Vagina (tissue), 2 donors: ENCODE measurements at regions not wholly inside any gene's neighbourhood (a gene's known extent, or its start where the extent isn't known, plus 50 kb on each side); places are given as distances from the start of the nearest gene placed in this dataset.

Experiments
- DNase-seq, 2 donors: peaks; one replicate each; pipeline ENCODE4 v3.0.0-alpha.2; 2017; ENCODE audit errors: extremely low spot score in 2 of 2
- H3K27ac ChIP-seq: fragments of 200-600 bp; sonication (generic); one replicate; pipeline ENCODE4 v1.5.1; 2019
- H3K27me3 ChIP-seq: fragments of 200-600 bp; sonication (generic); one replicate; pipeline ENCODE4 v1.5.1; 2019
- H3K36me3 ChIP-seq, 2 donors: fragments of 200-600 bp; sonication (generic); one replicate each; pipeline ENCODE4 v1.5.1; 2017 to 2019
- H3K4me1 ChIP-seq: fragments of 200-600 bp; sonication (generic); one replicate; pipeline ENCODE4 v1.5.1; 2019
- H3K4me3 ChIP-seq, 2 donors: fragments of 200-600 bp; sonication (generic); 1 replicate in 1 of 2; 2 replicates in 1 of 2; pipeline ENCODE4 v1.5.1; 2016 to 2019
- H3K9me3 ChIP-seq: fragments of 200-600 bp; sonication (generic); one replicate; pipeline ENCODE4 v1.5.1; 2019
- POLR2A ChIP-seq, 2 donors: fragments of 450-650 bp; IDR thresholded peaks; one replicate each; pipeline ENCODE4 v1.6.1; 2017; ENCODE audit warnings: antibody characterized with exemption in 2 of 2, mild to moderate bottlenecking in 2 of 2, moderate library complexity in 2 of 2
- POLR2AphosphoS5 ChIP-seq, 2 donors: sonication (generic); formaldehyde crosslinking; IDR thresholded peaks; one replicate each; pipeline ENCODE4 v1.9.0; 2017; ENCODE audit warnings: antibody characterized with exemption in 2 of 2, mild to moderate bottlenecking in 2 of 2, low read depth in 1 of 2; ENCODE audit not compliant: insufficient read depth in 1 of 2
- intact Hi-C: fragments of 100-400 bp; cut with DNase I; formaldehyde crosslinking; loops from one replicate; pipeline ENCODE4 v1.15.1; 2023
- TF ChIP-seq, protein P1 (sequence below), 3 experiments: fragments of 450-650 bp in 2 of 3; fragments of 200-600 bp in 1 of 3; sonication (generic) in 1 of 3; IDR thresholded peaks; one replicate each; pipeline ENCODE4 v1.5.1; 2017 to 2019; ENCODE audit warnings: antibody characterized with exemption in 3 of 3, mild to moderate bottlenecking in 2 of 3, moderate library complexity in 2 of 3

DNA sequence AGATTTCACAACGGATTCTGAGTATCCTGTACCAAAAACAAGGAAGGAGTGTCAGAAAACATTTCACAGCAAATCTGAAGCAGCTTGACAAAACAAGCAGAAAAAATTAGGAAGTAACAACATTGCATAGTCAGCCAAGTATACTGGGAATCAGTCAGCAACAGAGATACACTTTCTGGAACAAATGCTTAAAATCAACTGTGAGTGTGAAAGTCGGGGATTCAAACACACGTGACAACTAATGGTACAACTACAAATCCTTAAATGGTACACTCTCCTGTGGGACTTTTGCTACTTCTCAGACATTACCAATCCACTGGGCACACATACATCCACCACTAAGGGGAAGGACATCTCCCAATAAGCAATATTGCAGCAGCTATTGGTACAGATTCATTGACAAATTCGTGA lies 296.6 kb upstream of the MME start:
- H3K4me1 ChIP-seq = peaks cover 7% of the 10 kb centered on the region
- H3K27ac ChIP-seq = no peak overlapping the region
- no peaks in the 10 kb centered on the region for H3K9me3 ChIP-seq
- intact Hi-C loops = no loop called here
- DNase-seq = no peak
- no peaks in the 10 kb centered on the region for H3K27me3 ChIP-seq
- H3K4me3 ChIP-seq = no peak overlapping the region
- TF ChIP-seq POLR2A (IDR thresholded peaks at IDR 0.05) (no peak), POLR2AphosphoS5 (IDR thresholded peaks at IDR 0.05; ENCODE audit: insufficient read depth in 1 of 2, low read depth in 1 of 2) (no peak)
- TF ChIP-seq, protein P1, sequence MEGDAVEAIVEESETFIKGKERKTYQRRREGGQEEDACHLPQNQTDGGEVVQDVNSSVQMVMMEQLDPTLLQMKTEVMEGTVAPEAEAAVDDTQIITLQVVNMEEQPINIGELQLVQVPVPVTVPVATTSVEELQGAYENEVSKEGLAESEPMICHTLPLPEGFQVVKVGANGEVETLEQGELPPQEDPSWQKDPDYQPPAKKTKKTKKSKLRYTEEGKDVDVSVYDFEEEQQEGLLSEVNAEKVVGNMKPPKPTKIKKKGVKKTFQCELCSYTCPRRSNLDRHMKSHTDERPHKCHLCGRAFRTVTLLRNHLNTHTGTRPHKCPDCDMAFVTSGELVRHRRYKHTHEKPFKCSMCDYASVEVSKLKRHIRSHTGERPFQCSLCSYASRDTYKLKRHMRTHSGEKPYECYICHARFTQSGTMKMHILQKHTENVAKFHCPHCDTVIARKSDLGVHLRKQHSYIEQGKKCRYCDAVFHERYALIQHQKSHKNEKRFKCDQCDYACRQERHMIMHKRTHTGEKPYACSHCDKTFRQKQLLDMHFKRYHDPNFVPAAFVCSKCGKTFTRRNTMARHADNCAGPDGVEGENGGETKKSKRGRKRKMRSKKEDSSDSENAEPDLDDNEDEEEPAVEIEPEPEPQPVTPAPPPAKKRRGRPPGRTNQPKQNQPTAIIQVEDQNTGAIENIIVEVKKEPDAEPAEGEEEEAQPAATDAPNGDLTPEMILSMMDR (IDR thresholded peaks at IDR 0.05) = no peak
- no peaks in the 10 kb centered on the region for H3K36me3 ChIP-seq

DNA sequence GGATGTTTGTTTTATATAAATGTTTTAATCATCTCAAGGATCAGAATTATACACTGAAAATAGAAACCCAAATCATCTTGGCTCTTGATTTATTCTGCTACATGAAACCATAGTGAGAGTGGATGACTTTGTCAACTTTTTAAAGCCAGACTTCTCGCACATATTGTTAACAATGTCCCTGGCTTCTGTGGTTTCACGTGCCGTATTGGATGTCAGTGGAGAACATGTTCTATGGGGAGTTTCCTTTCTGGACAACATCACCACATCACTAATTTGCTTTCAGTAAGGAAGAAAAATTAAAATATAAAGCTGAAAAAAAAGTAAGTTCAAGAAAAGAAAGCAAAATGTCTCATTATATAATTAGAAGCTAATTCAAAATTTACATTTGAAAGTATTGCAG lies 297.1 kb upstream of the MME start:
- intact Hi-C loops = no loop called here
- no peak overlapping the region for H3K27ac ChIP-seq
- no peak for DNase-seq
- no peaks in the 10 kb centered on the region for H3K27me3 ChIP-seq
- H3K4me1 ChIP-seq = peaks cover 7% of the 10 kb centered on the region
- no peak for TF ChIP-seq POLR2A (IDR thresholded peaks at IDR 0.05)
- TF ChIP-seq, protein P1 (IDR thresholded peaks at IDR 0.05) = no peak
- no peak for TF ChIP-seq POLR2AphosphoS5 (IDR thresholded peaks at IDR 0.05; ENCODE audit: insufficient read depth in 1 of 2, low read depth in 1 of 2)
- H3K4me3 ChIP-seq = no peak overlapping the region
- no peaks in the 10 kb centered on the region for H3K9me3 ChIP-seq
- no peaks in the 10 kb centered on the region for H3K36me3 ChIP-seq

DNA sequence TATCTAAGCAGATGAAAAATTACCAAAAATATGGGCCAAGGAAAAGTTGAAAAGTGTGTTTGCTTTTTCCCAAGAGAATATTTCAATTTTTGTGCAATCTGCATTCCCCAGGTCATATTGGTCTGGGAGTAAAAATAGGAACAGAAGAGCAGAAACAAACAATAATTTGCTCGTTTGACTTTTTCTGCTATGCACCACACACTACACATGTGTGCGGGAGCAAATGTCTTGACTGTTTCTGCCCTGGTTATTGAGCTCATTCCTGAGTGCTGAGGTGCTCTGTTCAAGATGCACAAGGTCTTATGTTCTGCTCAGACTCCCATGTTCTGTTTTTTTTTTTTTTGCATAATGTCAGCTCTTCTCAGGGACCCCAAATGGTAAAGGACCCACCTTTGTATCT lies 298.0 kb upstream of the MME start:
- intact Hi-C loops = no loop called here
- H3K27ac ChIP-seq = no peak overlapping the region
- H3K27me3 ChIP-seq = no peaks in the 10 kb centered on the region
- H3K9me3 ChIP-seq = no peaks in the 10 kb centered on the region
- H3K4me1 ChIP-seq = peaks cover 7% of the 10 kb centered on the region
- no peak for DNase-seq
- H3K36me3 ChIP-seq = no peaks in the 10 kb centered on the region
- H3K4me3 ChIP-seq = no peak overlapping the region
- no peak for TF ChIP-seq POLR2A (IDR thresholded peaks at IDR 0.05)
- TF ChIP-seq POLR2AphosphoS5 (IDR thresholded peaks at IDR 0.05; ENCODE audit: insufficient read depth in 1 of 2, low read depth in 1 of 2) = no peak
- TF ChIP-seq, protein P1 (IDR thresholded peaks at IDR 0.05) = no peak

DNA sequence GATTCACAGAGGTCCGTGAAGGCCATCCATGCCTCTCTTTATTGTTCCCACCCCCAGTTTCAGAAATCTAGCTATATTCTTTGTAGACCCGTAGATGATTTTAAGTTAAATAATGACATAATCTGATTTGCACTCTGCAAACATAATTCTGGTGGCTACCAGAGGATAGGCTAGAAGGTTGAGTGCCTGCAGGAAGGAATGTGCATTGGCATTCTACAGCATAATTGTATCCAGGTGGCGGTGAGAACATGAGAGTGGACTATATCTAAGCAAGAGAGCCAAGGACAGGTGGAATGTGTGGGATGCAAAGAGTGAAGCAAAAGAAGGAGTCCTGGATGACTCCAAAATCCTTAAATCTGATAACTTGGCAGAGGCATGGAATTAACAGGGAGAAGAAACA lies 298.5 kb upstream of the MME start:
- DNase-seq = no peak
- no peak overlapping the region for H3K27ac ChIP-seq
- H3K4me3 ChIP-seq = no peak overlapping the region
- no peaks in the 10 kb centered on the region for H3K36me3 ChIP-seq
- TF ChIP-seq, protein P1 (IDR thresholded peaks at IDR 0.05) = no peak
- no peak for TF ChIP-seq POLR2A (IDR thresholded peaks at IDR 0.05)
- TF ChIP-seq POLR2AphosphoS5 (IDR thresholded peaks at IDR 0.05; ENCODE audit: insufficient read depth in 1 of 2, low read depth in 1 of 2) = no peak
- peaks cover 3% of the 10 kb centered on the region for H3K4me1 ChIP-seq
- no peaks in the 10 kb centered on the region for H3K9me3 ChIP-seq
- H3K27me3 ChIP-seq = no peaks in the 10 kb centered on the region
- intact Hi-C loops = no loop called here

DNA sequence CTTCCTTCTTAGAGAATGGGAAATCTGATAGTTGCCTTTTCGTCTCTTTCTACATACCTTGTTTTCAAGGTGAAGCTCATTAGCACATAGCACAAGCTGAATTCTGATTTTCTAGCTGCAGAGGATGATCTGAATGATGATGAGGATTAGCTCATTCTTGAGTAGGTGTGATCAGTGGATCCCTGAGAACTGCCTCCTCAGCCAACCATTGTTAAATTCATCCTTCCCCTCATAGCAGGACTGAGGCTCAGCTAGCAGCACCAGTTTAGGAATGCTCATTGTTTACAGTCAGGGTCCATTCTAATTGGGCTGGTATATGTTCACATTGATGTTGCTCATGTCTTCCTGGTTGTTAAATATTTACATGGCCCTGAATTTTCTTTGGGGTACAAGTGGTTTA lies 299.9 kb upstream of the MME start:
- H3K9me3 ChIP-seq = no peaks in the 10 kb centered on the region
- intact Hi-C loops = no loop called here
- DNase-seq = no peak
- TF ChIP-seq POLR2AphosphoS5 (IDR thresholded peaks at IDR 0.05; ENCODE audit: insufficient read depth in 1 of 2, low read depth in 1 of 2) = no peak
- TF ChIP-seq, protein P1 (IDR thresholded peaks at IDR 0.05) = no peak
- TF ChIP-seq POLR2A (IDR thresholded peaks at IDR 0.05) = no peak
- H3K27ac ChIP-seq = no peak overlapping the region
- H3K36me3 ChIP-seq = no peaks in the 10 kb centered on the region
- no peak overlapping the region for H3K4me3 ChIP-seq
- no peaks in the 10 kb centered on the region for H3K27me3 ChIP-seq
- H3K4me1 ChIP-seq = no peaks in the 10 kb centered on the region
